Activated T-cell treated with anti-CD3 and anti-CD28 coated beads, Interleukin-2, amount 50 U/mL, for 72 hours (primary cell): ENCODE measurements at regions not wholly inside any gene's neighbourhood (a gene's known extent, or its start where the extent isn't known, plus 50 kb on each side); places are given as distances from the start of the nearest gene placed in this dataset.

Source experiments
- ATAC-seq, 2 donors: fragments of 150-1000 bp; cut with Tn5 transposase; replicated peaks in 1 of 2; 2 replicates each; pipeline ENCODE4 v1.10.0; 2021; ENCODE audit warnings: moderate library complexity in 2 of 2, mild to moderate bottlenecking in 1 of 2
- DNase-seq, 2 donors: peaks; one replicate each; pipeline ENCODE4 v3.0.0; 2021 to 2022; ENCODE audit warnings: mixed read lengths in 1 of 2
- H3K27ac Mint-ChIP-seq: one replicate; pipeline ENCODE4 v1.8.0; 2022; ENCODE audit warnings: mild to moderate bottlenecking, moderate library complexity, mixed read lengths
- H3K27me3 Mint-ChIP-seq: one replicate; pipeline ENCODE4 v1.8.0; 2022; ENCODE audit warnings: low read depth, mixed read lengths
- H3K36me3 Mint-ChIP-seq, 2 donors: one replicate each; pipeline ENCODE4 v1.8.0; 2022; ENCODE audit warnings: mixed read lengths in 2 of 2, mild to moderate bottlenecking in 1 of 2; ENCODE audit not compliant: insufficient read depth in 2 of 2
- H3K4me1 Mint-ChIP-seq: one replicate; pipeline ENCODE4 v1.8.0; 2022; ENCODE audit warnings: low read depth, mixed read lengths
- H3K4me3 Mint-ChIP-seq, 2 donors: one replicate each; pipeline ENCODE4 v1.8.0; 2022; ENCODE audit warnings: mild to moderate bottlenecking in 2 of 2, mixed read lengths in 2 of 2, moderate library complexity in 2 of 2
- H3K9me3 Mint-ChIP-seq, 2 donors: one replicate each; pipeline ENCODE4 v1.8.0; 2022; ENCODE audit warnings: mixed read lengths in 2 of 2

GRCh38 chr11:21924262-21924661 lies 268.6 kb upstream of the ANO5 start:
- Mint-ChIP-seq H3K4me1 (no peaks in the 10 kb centered on the region), H3K4me3 (no peak overlapping the region), H3K27me3 (no peaks in the 10 kb centered on the region), H3K36me3 (no peaks in the 10 kb centered on the region), H3K9me3 (peaks cover 2% of the 10 kb centered on the region in 2 donors), H3K27ac (no peak overlapping the region)
- no peak for ATAC-seq
- DNase-seq = no peak

- H3K4me1 Mint-ChIP-seq = no peaks in the 10 kb centered on the region
- no peak overlapping the region for H3K27ac Mint-ChIP-seq
- H3K4me3 Mint-ChIP-seq = no peak overlapping the region
- H3K9me3 Mint-ChIP-seq = no peaks in the 10 kb centered on the region
- no peak for DNase-seq
- no peak for ATAC-seq
- no peaks in the 10 kb centered on the region for H3K36me3 Mint-ChIP-seq
- no peaks in the 10 kb centered on the region for H3K27me3 Mint-ChIP-seq
Observed at GRCh38 chr11:21927628-21928027, 265.3 kb upstream of the ANO5 start.

GRCh38 chr11:21928847-21929246 lies 264.0 kb upstream of the ANO5 start:
- no peak overlapping the region for H3K27ac Mint-ChIP-seq

GRCh38 chr11:21930408-21930807 lies 262.5 kb upstream of the ANO5 start:
- Mint-ChIP-seq H3K9me3 (no peaks in the 10 kb centered on the region), H3K27me3 (no peaks in the 10 kb centered on the region), H3K4me1 (no peaks in the 10 kb centered on the region), H3K27ac (no peak overlapping the region), H3K36me3 (no peaks in the 10 kb centered on the region), H3K4me3 (no peak overlapping the region)
- ATAC-seq (no peak), DNase-seq (no peak)

More at GRCh38 chr11:21928847-21929246, 264.0 kb upstream of the ANO5 start:
- H3K4me3 Mint-ChIP-seq = no peak overlapping the region
- H3K36me3 Mint-ChIP-seq = no peaks in the 10 kb centered on the region
- no peak for ATAC-seq
- H3K9me3 Mint-ChIP-seq = no peaks in the 10 kb centered on the region
- H3K4me1 Mint-ChIP-seq = no peaks in the 10 kb centered on the region
- no peaks in the 10 kb centered on the region for H3K27me3 Mint-ChIP-seq
- DNase-seq = no peak

- H3K27me3 Mint-ChIP-seq = no peaks in the 10 kb centered on the region
- DNase-seq (no peak), ATAC-seq (no peak)
- no peaks in the 10 kb centered on the region for H3K36me3 Mint-ChIP-seq
- no peak overlapping the region for H3K4me3 Mint-ChIP-seq
- no peaks in the 10 kb centered on the region for H3K9me3 Mint-ChIP-seq
- H3K27ac Mint-ChIP-seq = no peak overlapping the region
- no peaks in the 10 kb centered on the region for H3K4me1 Mint-ChIP-seq
Observed at GRCh38 chr11:21931436-21932101, 261.3 kb upstream of the ANO5 start.

GRCh38 chr11:21933095-21933494 lies 259.8 kb upstream of the ANO5 start:
- H3K4me1 Mint-ChIP-seq = no peaks in the 10 kb centered on the region
- H3K27me3 Mint-ChIP-seq = no peaks in the 10 kb centered on the region
- H3K9me3 Mint-ChIP-seq = no peaks in the 10 kb centered on the region
- H3K4me3 Mint-ChIP-seq = no peak overlapping the region
- DNase-seq = no peak
- no peak overlapping the region for H3K27ac Mint-ChIP-seq
- ATAC-seq = no peak
- no peaks in the 10 kb centered on the region for H3K36me3 Mint-ChIP-seq

- Mint-ChIP-seq H3K4me1 (no peaks in the 10 kb centered on the region), H3K9me3 (no peaks in the 10 kb centered on the region)
Observed at GRCh38 chr11:21944577-21944976, 248.3 kb upstream of the ANO5 start.

GRCh38 chr11:21948876-21949275 lies 244.0 kb upstream of the ANO5 start:
- peaks cover 0 to 4% of the 10 kb centered on the region in 2 donors for H3K9me3 Mint-ChIP-seq
- ATAC-seq (no peak), DNase-seq (no peak)
- no peaks in the 10 kb centered on the region for H3K36me3 Mint-ChIP-seq
- H3K4me3 Mint-ChIP-seq = no peak overlapping the region
- H3K4me1 Mint-ChIP-seq = no peaks in the 10 kb centered on the region
- H3K27me3 Mint-ChIP-seq = no peaks in the 10 kb centered on the region
- no peak overlapping the region for H3K27ac Mint-ChIP-seq

More at GRCh38 chr11:21944577-21944976, 248.3 kb upstream of the ANO5 start:
- Mint-ChIP-seq H3K27ac (no peak overlapping the region), H3K27me3 (no peaks in the 10 kb centered on the region), H3K4me3 (no peak overlapping the region), H3K36me3 (no peaks in the 10 kb centered on the region)
- ATAC-seq (no peak), DNase-seq (no peak)

GRCh38 chr11:21949763-21950413 lies 243.0 kb upstream of the ANO5 start:
- peaks cover 3 to 7% of the 10 kb centered on the region in 2 donors for H3K9me3 Mint-ChIP-seq
- H3K27me3 Mint-ChIP-seq = no peaks in the 10 kb centered on the region
- no peak overlapping the region for H3K4me3 Mint-ChIP-seq
- H3K36me3 Mint-ChIP-seq = no peaks in the 10 kb centered on the region
- no peak overlapping the region for H3K27ac Mint-ChIP-seq
- H3K4me1 Mint-ChIP-seq = no peaks in the 10 kb centered on the region
- no peak for ATAC-seq
- DNase-seq = no peak

GRCh38 chr11:21963013-21963412 lies 229.9 kb upstream of the ANO5 start:
- DNase-seq = no peak
- H3K27me3 Mint-ChIP-seq = no peaks in the 10 kb centered on the region
- no peaks in the 10 kb centered on the region for H3K36me3 Mint-ChIP-seq
- no peak for ATAC-seq
- no peak overlapping the region for H3K27ac Mint-ChIP-seq
- H3K9me3 Mint-ChIP-seq = peaks cover 3 to 10% of the 10 kb centered on the region in 2 donors
- no peak overlapping the region for H3K4me3 Mint-ChIP-seq
- no peaks in the 10 kb centered on the region for H3K4me1 Mint-ChIP-seq

- Mint-ChIP-seq H3K36me3 (no peaks in the 10 kb centered on the region), H3K27ac (no peak overlapping the region), H3K4me3 (no peak overlapping the region), H3K9me3 (peaks cover 0 to 5% of the 10 kb centered on the region in 2 donors), H3K4me1 (no peaks in the 10 kb centered on the region), H3K27me3 (no peaks in the 10 kb centered on the region)
- ATAC-seq (no peak), DNase-seq (no peak)
Observed at GRCh38 chr11:21965221-21965620, 227.7 kb upstream of the ANO5 start.

- H3K4me1 Mint-ChIP-seq = no peaks in the 10 kb centered on the region
- no peaks in the 10 kb centered on the region for H3K27me3 Mint-ChIP-seq
- ATAC-seq (no peak), DNase-seq (no peak)
- no peak overlapping the region for H3K27ac Mint-ChIP-seq
- H3K4me3 Mint-ChIP-seq = no peak overlapping the region
- H3K9me3 Mint-ChIP-seq = peaks cover 3 to 4% of the 10 kb centered on the region in 2 donors
- no peaks in the 10 kb centered on the region for H3K36me3 Mint-ChIP-seq
Observed at GRCh38 chr11:21968702-21969101, 224.2 kb upstream of the ANO5 start.

- ATAC-seq = no peak
- Mint-ChIP-seq H3K4me1 (no peaks in the 10 kb centered on the region), H3K4me3 (no peak overlapping the region), H3K36me3 (no peaks in the 10 kb centered on the region), H3K27ac (no peak overlapping the region), H3K27me3 (no peaks in the 10 kb centered on the region), H3K9me3 (peaks cover 3 to 8% of the 10 kb centered on the region in 2 donors)
- DNase-seq = no peak
Observed at GRCh38 chr11:21969841-21970240, 223.0 kb upstream of the ANO5 start.

- H3K4me1 Mint-ChIP-seq = no peaks in the 10 kb centered on the region
- H3K4me3 Mint-ChIP-seq = no peak overlapping the region
- H3K9me3 Mint-ChIP-seq = peaks cover 0 to 13% of the 10 kb centered on the region in 2 donors
- ATAC-seq = no peak
- no peak overlapping the region for H3K27ac Mint-ChIP-seq
- DNase-seq = no peak
- no peaks in the 10 kb centered on the region for H3K36me3 Mint-ChIP-seq
- H3K27me3 Mint-ChIP-seq = no peaks in the 10 kb centered on the region
Observed at GRCh38 chr11:21975242-21975641, 217.6 kb upstream of the ANO5 start.
